H1 (cell line): ENCODE measurements at regions not wholly inside any gene's neighbourhood (a gene's known extent, or its start where the extent isn't known, plus 50 kb on each side); places are given as distances from the start of the nearest gene placed in this dataset.
A peak's percentile ranks its signal among the peaks of the same experiment; 100 is the strongest.

ENCODE experiments used
- CTCF ChIA-PET: fragments of 300-600 bp; sonication (Branson Sonifier 250); formaldehyde crosslinking; loops from one replicate; lab custom pipeline; 2021; ENCODE audit not compliant: partially characterized antibody; lab: Charles Lee
- POLR2A ChIA-PET: fragments of 300-600 bp; sonication (Branson Sonifier 250); formaldehyde crosslinking; loops from one replicate; lab custom pipeline; 2021; ENCODE audit warnings: inconsistent platforms; ENCODE audit not compliant: partially characterized antibody; lab: Charles Lee
- DNase-seq, 2 experiments: peaks; one replicate each; pipeline versions ENCODE4 v3.0.0 to v3.0.0-alpha.2; 2010 to 2022; ENCODE audit warnings: low spot score in 2 of 2, low read depth in 1 of 2, mixed read lengths in 1 of 2
- FAIRE-seq: peaks from 2 replicates; lab custom pipeline; 2011; peaks lifted over from hg19 to GRCh38; lab: Jason Lieb, UNC
- H2AFZ ChIP-seq: 2 replicates; pipeline ENCODE4 v1.8.1; 2012; ENCODE audit warnings: low read length, inconsistent platforms
- H2AK5ac ChIP-seq: 2 replicates; pipeline ENCODE4 v1.6.1; 2013; ENCODE audit warnings: low read depth, low read length
- H2BK120ac ChIP-seq: replicated peaks from 2 replicates; pipeline ENCODE3; 2013; ENCODE audit warnings: low read depth, low read length, inconsistent platforms
- H2BK12ac ChIP-seq: 2 replicates; pipeline ENCODE4 v1.6.1; 2013; ENCODE audit warnings: low read depth, low read length
- H2BK15ac ChIP-seq: 2 replicates; pipeline ENCODE4 v1.6.1; 2013; ENCODE audit warnings: low read length
- H2BK20ac ChIP-seq: 2 replicates; pipeline ENCODE4 v1.6.1; 2013; ENCODE audit warnings: low read length
- H2BK5ac ChIP-seq: 2 replicates; pipeline ENCODE4 v1.6.1; 2013; ENCODE audit warnings: low read depth, low read length
- H3K14ac ChIP-seq: 2 replicates; pipeline ENCODE4 v1.6.1; 2013; ENCODE audit warnings: inconsistent platforms; ENCODE audit not compliant: insufficient read length
- H3K18ac ChIP-seq: 2 replicates; pipeline ENCODE4 v1.6.1; 2013; ENCODE audit warnings: low read length; ENCODE audit errors: extremely low read depth
- H3K23ac ChIP-seq: 2 replicates; pipeline ENCODE4 v1.6.1; 2013; ENCODE audit warnings: inconsistent platforms; ENCODE audit not compliant: insufficient read length
- H3K23me2 ChIP-seq: 2 replicates; pipeline ENCODE4 v1.6.1; 2013; ENCODE audit warnings: low read depth, low read length
- H3K27ac ChIP-seq: 2 replicates; pipeline ENCODE4 v1.6.1; 2011; ENCODE audit warnings: low read depth, low read length, inconsistent platforms
- H3K27me3 ChIP-seq, 4 experiments: replicated peaks in 1 of 4; 1 replicate in 1 of 4; 2 replicates in 3 of 4; pipeline versions ENCODE4 v1.6.1 to v1.8.1; 2011 to 2013; ENCODE audit warnings: low read length in 3 of 4, mild to moderate bottlenecking in 3 of 4, inconsistent platforms in 2 of 4, mixed read lengths in 2 of 4, moderate library complexity in 1 of 4; ENCODE audit not compliant: control insufficient read depth in 3 of 4, insufficient read depth in 3 of 4; ENCODE audit errors: extremely low read depth in 1 of 4
- H3K36me3 ChIP-seq, 4 experiments: 2 replicates each; pipeline versions ENCODE4 v1.6.1 to v1.8.1; 2011 to 2013; ENCODE audit warnings: mild to moderate bottlenecking in 4 of 4, low read length in 3 of 4, moderate library complexity in 2 of 4, control low read depth in 1 of 4, inconsistent platforms in 1 of 4; ENCODE audit not compliant: insufficient read depth in 4 of 4, control insufficient read depth in 2 of 4
- H3K4ac ChIP-seq: replicated peaks from 2 replicates; pipeline ENCODE3; 2013; ENCODE audit warnings: low read length, low read depth, mixed read lengths, inconsistent platforms; ENCODE audit not compliant: insufficient read length
- H3K4me1 ChIP-seq, 4 experiments: replicated peaks in 1 of 4; 1 replicate in 1 of 4; 2 replicates in 3 of 4; pipeline versions ENCODE4 v1.6.1 to v1.8.1; 2011 to 2013; ENCODE audit warnings: low read length in 3 of 4, inconsistent platforms in 2 of 4, mixed read lengths in 1 of 4; ENCODE audit not compliant: insufficient read depth in 4 of 4, control insufficient read depth in 3 of 4
- H3K4me2 ChIP-seq, 2 experiments: 2 replicates each; pipeline versions ENCODE4 v1.6.1 to v1.8.1; 2011 to 2013; ENCODE audit warnings: low read depth in 2 of 2, low read length in 2 of 2, control low read depth in 1 of 2, inconsistent platforms in 1 of 2, mild to moderate bottlenecking in 1 of 2; ENCODE audit not compliant: insufficient read depth in 1 of 2
- H3K4me3 ChIP-seq, 4 experiments: fragments of 200-600, 300-600 bp in 1 of 4; sonication (generic), shearing (Covaris generic), sonication (Bioruptor Twin) in 1 of 4; 2 replicates each; pipeline versions ENCODE4 v1.5.1 to v1.8.1; 2011 to 2016; ENCODE audit warnings: low read length in 4 of 4, low read depth in 3 of 4, control low read depth in 2 of 4, inconsistent platforms in 2 of 4, mild to moderate bottlenecking in 2 of 4, mixed read lengths in 1 of 4, moderate library complexity in 1 of 4; ENCODE audit not compliant: insufficient read depth in 2 of 4; ENCODE audit errors: extremely low read depth in 1 of 4
- H3K56ac ChIP-seq: replicated peaks from 2 replicates; pipeline ENCODE3; 2013; ENCODE audit warnings: low read depth, mild to moderate bottlenecking, mixed read lengths, low read length, inconsistent platforms; ENCODE audit not compliant: insufficient read length
- H3K79me1 ChIP-seq: 2 replicates; pipeline ENCODE4 v1.6.1; 2013; ENCODE audit warnings: low read depth, low read length, control low read depth
- H3K79me2 ChIP-seq, 2 experiments: 2 replicates each; pipeline versions ENCODE4 v1.6.1 to v1.8.1; 2012 to 2013; ENCODE audit warnings: low read length in 2 of 2, mild to moderate bottlenecking in 2 of 2, inconsistent platforms in 1 of 2; ENCODE audit not compliant: insufficient read depth in 2 of 2, control insufficient read depth in 1 of 2
- H3K9ac ChIP-seq, 4 experiments: replicated peaks in 1 of 4; 1 replicate in 1 of 4; 2 replicates in 3 of 4; pipeline versions ENCODE4 v1.6.1 to v1.8.1; 2011 to 2013; ENCODE audit warnings: low read depth in 3 of 4, low read length in 3 of 4, control low read depth in 2 of 4, mild to moderate bottlenecking in 2 of 4, moderate library complexity in 2 of 4, inconsistent platforms in 1 of 4; ENCODE audit errors: extremely low read depth in 1 of 4
- H3K9me3 ChIP-seq, 2 experiments: 2 replicates each; pipeline versions ENCODE4 v1.6.1 to v1.8.1; 2012 to 2013; ENCODE audit warnings: mild to moderate bottlenecking in 2 of 2, moderate library complexity in 2 of 2, control low read depth in 1 of 2, inconsistent platforms in 1 of 2, low read depth in 1 of 2, low read length in 1 of 2, mixed read lengths in 1 of 2; ENCODE audit not compliant: insufficient read depth in 2 of 2
- H4K20me1 ChIP-seq, 2 experiments: replicated peaks in 1 of 2; 2 replicates each; pipeline versions ENCODE3 to v1.8.1; 2011 to 2013; ENCODE audit warnings: inconsistent platforms in 2 of 2, low read length in 2 of 2, mild to moderate bottlenecking in 1 of 2; ENCODE audit not compliant: insufficient read depth in 2 of 2, control insufficient read depth in 1 of 2
- H4K5ac ChIP-seq: 2 replicates; pipeline ENCODE4 v1.6.1; 2013; ENCODE audit warnings: low read length, low read depth, mixed read lengths, inconsistent platforms; ENCODE audit not compliant: insufficient read length
- H4K8ac ChIP-seq: 2 replicates; pipeline ENCODE4 v1.8.0; 2013; ENCODE audit warnings: mild to moderate bottlenecking, moderate library complexity, low read length, inconsistent platforms; ENCODE audit not compliant: insufficient read depth; ENCODE audit errors: extremely low read depth
- H4K91ac ChIP-seq: replicated peaks from 2 replicates; pipeline ENCODE3; 2013; ENCODE audit warnings: low read length, mixed read lengths, inconsistent platforms; ENCODE audit not compliant: insufficient read length
- CHD1 ChIP-seq: IDR thresholded peaks from 2 replicates; pipeline ENCODE4 v1.6.1; 2012; ENCODE audit warnings: low read depth, low read length, improper control_type of control experiment
- TAF1 ChIP-seq: IDR thresholded peaks from 2 replicates; pipeline ENCODE4 v1.6.1; 2011; ENCODE audit warnings: mild to moderate bottlenecking, low read depth, low read length
- ZNF274 ChIP-seq: IDR thresholded peaks from 2 replicates; pipeline ENCODE4 v1.7.0; 2012; ENCODE audit warnings: low read length, borderline replicate concordance; ENCODE audit errors: extremely low read depth
- WGBS, 2 experiments: shearing (Covaris generic) in 1 of 2; methylation state at CpG; one replicate each; pipeline versions ENCODE4 v1.1.6 to v1.1.7; 2013 to 2015; ENCODE audit warnings: low lambda C conversion rate in 2 of 2, mixed read lengths in 2 of 2, inconsistent platforms in 1 of 2, low coverage in 1 of 2, missing lambda C conversion rate in 1 of 2; ENCODE audit not compliant: insufficient replicate concordance in 2 of 2, insufficient coverage in 1 of 2, insufficient read length in 1 of 2; ENCODE audit errors: extremely low coverage in 1 of 2, missing lambda C conversion rate in 1 of 2; 5-methylcytosine and 5-hydroxymethylcytosine counted together

DNA sequence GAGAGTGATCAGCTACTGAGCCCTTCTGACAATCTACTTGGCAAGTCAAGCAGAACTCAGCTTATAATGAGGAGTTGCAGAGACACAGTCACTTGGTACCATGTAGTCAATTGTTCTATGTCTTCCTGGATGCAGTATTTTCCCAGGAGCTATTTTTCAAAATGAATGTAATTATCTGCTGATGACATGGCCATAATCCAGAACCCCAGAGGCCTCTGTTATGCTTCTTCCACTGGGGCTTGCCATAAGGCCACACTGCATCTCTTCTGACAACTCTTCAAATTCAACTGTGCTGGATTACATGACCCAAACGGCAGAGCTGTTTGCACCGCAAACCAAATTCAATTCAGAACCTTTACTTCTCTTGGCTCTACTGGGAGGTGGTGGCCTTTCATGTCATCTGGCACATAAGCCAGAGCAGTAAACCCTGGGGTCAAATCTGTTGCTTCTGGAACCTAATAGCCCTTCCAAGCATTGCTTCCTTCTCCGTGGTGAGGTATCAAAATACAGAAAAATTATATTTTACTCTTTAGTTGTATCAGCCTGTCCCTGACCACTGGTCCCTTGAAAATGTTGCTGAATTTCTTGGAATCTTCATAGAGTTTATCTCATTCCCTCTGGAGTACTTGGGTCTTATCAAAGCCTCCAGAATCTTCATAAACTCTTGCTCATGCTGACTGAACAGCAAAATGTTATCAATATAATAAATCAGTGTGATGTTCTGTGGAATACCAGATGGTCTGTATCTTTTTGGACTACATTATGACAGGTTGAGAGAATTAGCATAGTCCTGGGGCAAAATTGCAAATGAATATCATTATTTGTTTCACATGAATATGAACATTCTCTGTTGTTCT, 79.4 kb upstream of the DCN start:
- Histone ChIP-seq H3K36me3 (no peaks in the 10 kb centered on the region), H2BK120ac (no peak overlapping the region), H4K20me1 (no peaks in the 10 kb centered on the region), H4K5ac (no peak overlapping the region), H3K4me1 (no peaks in the 10 kb centered on the region), H2BK5ac (no peak overlapping the region), H3K79me2 (no peaks in the 10 kb centered on the region), H3K23me2 (no peaks in the 10 kb centered on the region), H3K79me1 (no peaks in the 10 kb centered on the region), H3K9ac (no peak overlapping the region)
- CTCF ChIA-PET, result no interaction called here
- DNase-seq, result no peak
- TF ChIP-seq CHD1 (no peak), TAF1 (no peak), ZNF274 (no peak)
- TF ChIP-seq, all 59 proteins: peak for 0
- peak overlapping the region; percentile 41; the same call in 1 of the 2 replicates for H4K8ac ChIP-seq
- no peak overlapping the region for H3K4ac ChIP-seq
- no peak overlapping the region for H2BK15ac ChIP-seq
- H3K56ac ChIP-seq, result no peak overlapping the region
- H2BK12ac ChIP-seq, result no peak overlapping the region
- H3K9me3 ChIP-seq, result no peaks in the 10 kb centered on the region
- no peak overlapping the region for H2AFZ ChIP-seq
- no peak overlapping the region for H3K27ac ChIP-seq
- H2BK20ac ChIP-seq, result no peak overlapping the region
- no peak for FAIRE-seq
- POLR2A ChIA-PET, result interaction anchor here (0.8 to 0.9 kb wide), 2 partner anchors 10 to 83 kb away, joined by 3 to 4 read pairs; no protein-coding TSS in a partner anchor
- H3K14ac ChIP-seq, result no peak overlapping the region
- no peaks in the 10 kb centered on the region for H3K27me3 ChIP-seq
- H4K91ac ChIP-seq, result no peak overlapping the region
- H3K18ac ChIP-seq, result no peak overlapping the region
- H3K23ac ChIP-seq, result no peak overlapping the region
- no peak overlapping the region for H3K4me2 ChIP-seq
- H3K4me3 ChIP-seq, result no peak overlapping the region
- no peak overlapping the region for H2AK5ac ChIP-seq
- 93% methylated on average over 3 of the region's 3 CpGs; no CpG with 5 or more reads in 1 of the 2 experiments for WGBS, 2 experiments
